ENCODE measurements at regions not wholly inside any gene's neighbourhood (a gene's known extent, or its start where the extent isn't known, plus 50 kb on each side); places are given as distances from the start of the nearest gene placed in this dataset.

DNA sequence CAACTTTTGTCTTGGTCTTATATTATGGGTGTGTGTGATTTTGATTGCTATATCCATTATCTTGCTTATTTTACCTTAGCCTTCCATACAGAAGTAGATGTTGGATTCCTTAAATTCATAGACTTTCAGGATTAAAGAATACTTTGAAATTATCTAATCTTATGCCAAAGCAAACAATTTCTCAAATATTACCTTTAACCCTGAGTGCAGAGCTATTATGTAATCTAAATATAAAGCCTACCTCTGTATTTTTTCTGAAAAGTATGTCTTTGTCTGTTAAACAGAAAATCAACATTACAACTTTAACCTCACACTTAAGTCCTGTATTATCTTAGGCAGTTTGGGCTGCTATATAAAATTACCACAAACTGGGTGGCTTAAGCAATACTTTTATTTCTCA is 782.5 kb downstream of the STIM2 start:
- no peak for TF ChIP-seq POLR2A (IDR thresholded peaks at IDR 0.05)
- TF ChIP-seq, protein P1, sequence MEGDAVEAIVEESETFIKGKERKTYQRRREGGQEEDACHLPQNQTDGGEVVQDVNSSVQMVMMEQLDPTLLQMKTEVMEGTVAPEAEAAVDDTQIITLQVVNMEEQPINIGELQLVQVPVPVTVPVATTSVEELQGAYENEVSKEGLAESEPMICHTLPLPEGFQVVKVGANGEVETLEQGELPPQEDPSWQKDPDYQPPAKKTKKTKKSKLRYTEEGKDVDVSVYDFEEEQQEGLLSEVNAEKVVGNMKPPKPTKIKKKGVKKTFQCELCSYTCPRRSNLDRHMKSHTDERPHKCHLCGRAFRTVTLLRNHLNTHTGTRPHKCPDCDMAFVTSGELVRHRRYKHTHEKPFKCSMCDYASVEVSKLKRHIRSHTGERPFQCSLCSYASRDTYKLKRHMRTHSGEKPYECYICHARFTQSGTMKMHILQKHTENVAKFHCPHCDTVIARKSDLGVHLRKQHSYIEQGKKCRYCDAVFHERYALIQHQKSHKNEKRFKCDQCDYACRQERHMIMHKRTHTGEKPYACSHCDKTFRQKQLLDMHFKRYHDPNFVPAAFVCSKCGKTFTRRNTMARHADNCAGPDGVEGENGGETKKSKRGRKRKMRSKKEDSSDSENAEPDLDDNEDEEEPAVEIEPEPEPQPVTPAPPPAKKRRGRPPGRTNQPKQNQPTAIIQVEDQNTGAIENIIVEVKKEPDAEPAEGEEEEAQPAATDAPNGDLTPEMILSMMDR (IDR thresholded peaks at IDR 0.05), result no peak
